A172 (cell line): ENCODE measurements at regions not wholly inside any gene's neighbourhood (a gene's known extent, or its start where the extent isn't known, plus 50 kb on each side); places are given as distances from the start of the nearest gene placed in this dataset.

Experiments used
- DNase-seq: peaks from one replicate; pipeline ENCODE4 v3.0.0-alpha.2; 2015; ENCODE audit warnings: low spot score

- DNase-seq: no peak
Measured at GRCh38 chr2:103809941-103810441, 1043.9 kb upstream of the POU3F3 start.

GRCh38 chr2:103810875-103811274 is 1043.0 kb upstream of the POU3F3 start:
- no peak for DNase-seq

DNA sequence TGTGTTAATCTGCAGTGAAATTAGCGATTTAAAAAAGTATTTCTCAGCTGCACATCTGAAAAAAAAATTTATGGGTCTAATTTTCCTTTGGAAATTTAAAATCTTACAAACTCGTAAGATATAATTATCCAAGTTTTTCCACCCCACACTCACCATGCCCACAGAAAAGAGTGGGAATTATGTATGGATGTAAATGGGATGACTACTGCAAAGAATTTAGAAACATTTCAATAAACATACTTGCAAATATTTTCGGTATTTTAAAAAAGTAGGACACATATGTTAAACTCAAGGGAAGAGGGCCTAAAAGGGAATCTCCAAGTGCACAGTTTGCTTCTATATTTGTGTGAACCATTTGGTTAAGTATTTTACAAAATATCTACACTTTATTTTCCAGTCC is 1039.9 kb upstream of the POU3F3 start:
- no peak for DNase-seq

DNA sequence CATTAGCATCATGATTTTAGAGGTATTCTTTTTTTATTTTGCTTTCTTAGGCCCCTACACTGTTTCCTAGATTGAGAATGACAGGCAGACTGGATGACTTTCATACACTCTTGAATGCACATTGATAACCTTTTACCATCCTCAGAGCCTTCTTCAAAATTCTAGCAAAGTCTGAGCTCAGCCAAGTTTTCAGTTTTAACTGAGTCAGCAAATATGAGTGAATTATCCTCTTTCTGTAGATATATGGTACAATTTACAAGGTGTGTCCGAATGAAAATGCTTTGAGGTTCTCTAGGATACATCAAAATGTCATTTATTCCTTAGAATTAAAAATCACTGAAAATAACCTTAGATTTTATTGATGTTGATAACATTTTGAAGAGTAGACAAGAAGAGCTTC is 1038.2 kb upstream of the POU3F3 start:
- no peak for DNase-seq

DNA sequence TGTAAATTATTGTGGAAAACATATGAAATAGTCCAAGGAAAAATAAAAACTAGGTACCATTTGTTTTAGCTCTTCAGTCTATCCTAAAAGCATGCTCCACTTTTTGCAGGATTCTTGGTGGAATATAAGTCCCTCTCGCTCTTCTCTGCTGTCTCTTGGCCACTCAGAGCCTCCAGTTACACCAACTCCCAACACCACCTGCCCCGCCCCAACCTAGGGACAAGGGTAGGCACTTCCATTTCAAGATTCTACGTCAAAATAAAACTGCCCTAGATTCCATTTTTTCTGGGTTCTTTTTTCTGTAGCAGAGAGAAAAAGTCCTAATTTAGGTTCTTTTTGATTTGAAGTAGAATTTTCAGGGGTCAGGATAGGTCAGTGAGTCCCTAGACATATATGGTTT is 1036.2 kb upstream of the POU3F3 start:
- DNase-seq: no peak

- no peak for DNase-seq
Measured at GRCh38 chr2:103818176-103818575, 1035.7 kb upstream of the POU3F3 start.

- no peak for DNase-seq
Measured at GRCh38 chr2:103819599-103819998, 1034.3 kb upstream of the POU3F3 start.

- DNase-seq: no peak
Measured at GRCh38 chr2:103823847-103824246, 1030.1 kb upstream of the POU3F3 start.

DNA sequence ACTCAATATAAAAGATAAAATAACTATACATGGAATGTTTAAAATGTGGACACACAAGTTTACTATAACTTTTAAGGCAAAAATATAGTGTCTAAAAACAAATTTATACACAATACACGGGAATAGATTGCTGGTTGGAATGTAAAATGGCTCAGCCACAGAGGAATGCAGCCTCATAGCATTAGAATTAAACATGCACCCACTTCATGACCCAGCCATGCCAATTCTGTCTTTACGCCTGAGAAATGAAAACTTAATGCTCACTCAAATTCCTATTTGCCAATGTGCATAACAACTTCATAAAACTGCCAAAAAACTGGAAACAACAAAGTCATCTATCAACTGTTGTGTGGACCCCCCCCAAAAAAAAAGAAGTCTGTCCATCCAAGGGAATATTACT is 1006.6 kb upstream of the POU3F3 start:
- DNase-seq: no peak

- no peak for DNase-seq
Measured at GRCh38 chr2:103859238-103859637, 994.7 kb upstream of the POU3F3 start.

GRCh38 chr2:103860016-103860415 is 993.9 kb upstream of the POU3F3 start:
- no peak for DNase-seq

DNA sequence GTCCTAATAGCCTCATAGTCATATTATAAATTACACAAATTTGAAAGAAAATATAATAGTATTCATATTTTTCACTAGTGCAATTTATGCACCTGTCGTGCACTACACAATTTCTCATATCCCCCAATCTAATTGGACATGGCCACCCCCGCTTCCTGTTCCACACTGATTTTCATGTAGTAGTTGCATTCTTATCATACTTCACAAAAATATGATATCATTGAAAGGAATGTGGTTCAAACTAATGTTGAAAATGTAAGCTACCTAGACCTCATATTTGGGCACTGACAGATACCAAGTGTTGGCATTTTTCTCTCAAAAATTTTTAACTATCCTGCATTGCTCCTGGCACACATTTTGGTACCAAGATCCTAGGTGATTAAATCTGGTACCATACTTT is 985.5 kb upstream of the POU3F3 start:
- no peak for DNase-seq

DNA sequence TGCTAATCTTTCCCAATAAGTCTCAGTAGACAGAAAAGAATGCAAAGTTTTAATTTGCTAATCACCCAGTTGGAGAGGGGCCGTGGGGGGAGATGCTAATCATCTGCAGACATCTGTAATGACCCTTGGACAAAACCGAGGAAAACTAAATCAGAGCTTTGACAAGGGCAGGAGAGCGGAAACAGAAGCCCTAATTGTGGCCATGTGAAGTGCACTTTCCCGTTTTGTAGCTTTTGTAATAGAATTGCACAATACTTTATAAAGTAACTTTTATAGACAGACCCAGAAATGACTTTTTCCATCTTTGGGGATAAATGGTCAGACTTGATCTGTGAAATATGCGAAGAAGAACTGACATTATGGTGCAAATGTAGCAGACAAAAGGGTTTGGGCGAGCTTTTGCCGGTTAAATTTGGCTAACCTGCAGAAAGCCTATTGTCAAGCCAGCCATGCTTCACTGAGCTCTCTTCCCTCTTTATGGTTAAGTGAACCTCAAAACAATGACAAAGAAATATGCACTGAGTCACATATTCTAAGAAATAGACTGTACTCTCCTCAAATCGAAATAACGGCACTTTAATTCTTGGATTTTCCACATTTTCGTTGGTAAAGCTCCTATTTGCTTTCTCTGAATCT is 980.1 kb upstream of the POU3F3 start:
- DNase-seq: no peak

- no peak for DNase-seq
Measured at GRCh38 chr2:103875131-103875530, 978.8 kb upstream of the POU3F3 start.

DNA sequence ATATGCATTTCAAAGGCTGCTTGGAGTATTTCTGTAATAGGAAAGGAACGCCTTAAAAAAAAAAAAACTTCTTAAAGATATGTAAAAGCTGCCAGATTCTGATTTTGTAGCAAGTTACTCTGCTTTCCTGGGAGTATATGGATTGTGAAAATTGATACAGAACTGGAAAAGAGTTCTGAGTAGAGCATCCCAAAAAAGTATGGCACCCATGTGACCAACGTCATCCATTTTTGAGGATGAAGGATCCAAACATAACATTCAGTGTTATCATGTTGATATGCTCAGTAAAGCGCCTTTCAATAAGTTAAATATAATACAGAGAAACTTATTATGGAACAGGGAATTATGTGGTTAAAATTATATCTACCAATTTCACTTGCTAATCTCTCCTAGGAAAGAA is 978.4 kb upstream of the POU3F3 start:
- DNase-seq: no peak

DNA sequence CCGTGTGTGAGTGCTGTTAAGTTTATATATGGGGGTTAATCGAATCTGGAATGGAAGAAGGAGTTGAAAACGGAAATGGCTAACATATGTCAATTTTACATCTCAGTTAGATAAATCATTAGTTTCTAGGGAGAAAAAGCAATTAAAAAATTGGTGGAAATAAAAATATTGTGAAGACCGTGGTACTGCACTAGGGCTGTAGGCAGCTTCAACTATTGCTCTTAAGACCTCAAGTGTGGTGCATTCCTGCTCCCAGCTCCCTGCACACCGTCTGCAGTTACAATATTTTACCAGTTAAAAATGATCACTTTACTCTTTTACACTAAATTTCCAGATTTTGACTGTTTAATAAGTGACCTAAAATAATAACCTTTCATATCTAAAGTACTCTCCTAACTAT is 977.3 kb upstream of the POU3F3 start:
- no peak for DNase-seq

DNA sequence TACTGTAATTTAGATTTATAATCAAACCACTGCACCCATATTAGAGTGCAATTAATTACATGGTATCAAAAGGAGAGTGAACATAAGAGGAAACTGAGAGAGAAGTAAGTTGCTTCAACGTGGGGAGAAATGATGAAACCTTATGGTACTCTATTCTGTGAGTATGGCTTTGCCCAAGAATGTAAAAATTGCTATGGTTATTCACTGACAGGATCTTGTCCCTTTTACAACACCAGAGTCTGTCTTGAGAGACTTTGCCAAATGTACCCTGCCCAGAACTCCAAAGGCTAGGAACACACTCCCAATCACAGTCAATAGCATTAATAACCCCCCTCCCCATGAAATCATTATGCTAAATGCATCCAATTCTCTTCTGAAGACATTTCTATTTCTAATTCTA is 974.8 kb upstream of the POU3F3 start:
- no peak for DNase-seq

DNA sequence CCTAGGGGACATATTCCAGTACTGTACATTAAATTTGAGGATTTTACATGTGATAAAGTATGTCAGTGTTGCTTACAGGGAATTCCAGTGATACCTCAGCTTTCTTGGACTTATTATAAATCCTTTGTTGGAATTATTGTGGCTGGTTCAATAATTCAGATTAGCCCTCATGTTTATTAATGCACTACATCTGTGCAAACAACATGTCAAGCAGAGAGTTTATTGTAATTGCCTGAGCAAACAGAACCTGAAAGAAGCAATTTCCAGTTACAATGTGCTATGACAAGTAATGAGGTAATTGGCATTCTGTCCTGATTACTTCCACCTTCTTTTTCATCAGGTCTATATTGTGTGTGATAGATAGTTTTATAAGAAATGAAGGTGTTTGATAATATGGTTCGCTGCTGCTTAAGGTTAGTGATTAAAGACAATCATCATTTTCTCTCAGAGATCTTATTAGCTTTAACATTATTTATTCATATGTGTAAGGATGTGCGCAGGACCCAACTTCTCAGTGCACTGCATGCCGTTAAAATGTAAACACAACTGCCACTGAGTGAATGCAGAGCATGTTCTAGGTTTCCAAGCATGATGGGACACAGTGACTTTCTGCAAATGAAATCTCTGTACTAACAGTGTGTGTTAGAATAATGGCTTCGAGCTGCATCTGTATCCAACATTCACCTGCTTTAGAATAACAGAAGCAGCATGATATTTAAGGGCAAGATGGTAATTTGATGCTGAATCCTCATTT is 973.7 kb upstream of the POU3F3 start:
- no peak for DNase-seq

DNA sequence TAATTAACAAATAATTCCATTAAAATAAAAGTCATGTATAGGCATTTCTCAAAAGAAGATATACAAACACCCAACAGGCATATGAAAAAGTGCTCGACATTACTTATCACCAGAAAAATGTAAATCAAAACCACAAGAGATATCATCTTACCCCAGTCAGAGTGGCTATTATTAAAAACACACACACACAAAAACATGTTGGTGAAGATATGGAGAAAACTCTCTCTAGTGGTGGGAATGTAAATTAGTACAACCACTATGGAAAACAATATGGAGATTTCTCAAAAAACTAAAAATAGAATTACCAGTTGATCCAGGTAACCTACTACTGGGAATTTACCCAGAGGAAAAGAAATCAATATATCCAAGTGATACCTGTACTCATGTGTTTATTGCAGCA is 966.3 kb upstream of the POU3F3 start:
- no peak for DNase-seq

DNA sequence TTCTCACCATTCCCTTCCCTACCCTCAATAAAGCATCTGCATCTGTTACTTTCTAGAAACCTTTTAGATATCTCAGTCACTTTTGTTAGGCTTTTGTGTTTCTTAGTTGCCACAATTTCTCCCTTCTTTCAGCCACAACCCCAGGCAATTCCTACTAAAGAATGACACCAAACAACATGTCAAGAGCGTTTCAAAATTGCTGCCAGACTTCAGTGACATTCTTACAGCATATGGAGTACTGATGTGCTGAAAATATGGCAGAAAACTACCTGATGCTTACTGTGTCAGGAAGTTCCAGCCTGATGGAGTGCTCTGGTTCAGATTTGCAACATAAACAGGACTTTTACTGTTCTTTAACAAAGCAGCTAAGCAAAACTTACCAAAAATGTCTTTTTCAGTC is 957.7 kb upstream of the POU3F3 start:
- no peak for DNase-seq

DNA sequence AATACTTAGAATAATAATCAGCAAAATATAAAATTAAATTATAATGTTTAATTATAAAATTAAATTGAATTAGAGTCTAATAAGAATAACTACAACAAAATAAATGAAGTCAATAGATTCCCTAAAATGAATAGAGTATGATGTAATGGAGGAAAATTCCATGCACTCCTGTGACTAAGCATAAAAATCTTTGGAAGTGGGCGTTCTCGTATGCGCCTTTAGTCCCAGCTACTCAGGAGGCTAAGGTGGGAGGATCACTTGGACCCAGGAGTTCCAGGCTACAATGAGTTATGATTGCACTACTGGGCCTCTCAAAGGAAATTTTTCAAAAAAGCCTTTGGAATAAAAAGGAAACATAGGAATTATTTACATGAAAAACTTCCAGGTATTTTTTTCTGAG is 955.4 kb upstream of the POU3F3 start:
- DNase-seq: no peak

GRCh38 chr2:103902347-103902746 is 951.6 kb upstream of the POU3F3 start:
- DNase-seq: no peak

GRCh38 chr2:103921161-103921560 is 932.8 kb upstream of the POU3F3 start:
- no peak for DNase-seq

- no peak for DNase-seq
Measured at GRCh38 chr2:103942199-103942598, 911.7 kb upstream of the POU3F3 start.
